DOHH2 (cell line): ENCODE measurements at regions not wholly inside any gene's neighbourhood (a gene's known extent, or its start where the extent isn't known, plus 50 kb on each side); places are given as distances from the start of the nearest gene placed in this dataset.

Source experiments
- EZH2phosphoT487 ChIP-seq: fragments of 200-600 bp; sonication (generic); IDR thresholded peaks from 2 replicates; pipeline ENCODE4 v1.6.1; 2017; ENCODE audit warnings: borderline replicate concordance, mild to moderate bottlenecking, antibody characterized with exemption, low read length, moderate library complexity, mixed read lengths
- TF ChIP-seq, protein P1 (sequence below): fragments of 200-600 bp; sonication (generic); IDR thresholded peaks from one replicate; pipeline ENCODE4 v1.5.1; 2014; ENCODE audit warnings: antibody characterized with exemption, mild to moderate bottlenecking, low read depth, low read length; ENCODE audit not compliant: poor library complexity, severe bottlenecking

GRCh38 chr12:83856803-83857202, 1055.8 kb downstream of the SLC6A15 start:
- TF ChIP-seq, protein P1, sequence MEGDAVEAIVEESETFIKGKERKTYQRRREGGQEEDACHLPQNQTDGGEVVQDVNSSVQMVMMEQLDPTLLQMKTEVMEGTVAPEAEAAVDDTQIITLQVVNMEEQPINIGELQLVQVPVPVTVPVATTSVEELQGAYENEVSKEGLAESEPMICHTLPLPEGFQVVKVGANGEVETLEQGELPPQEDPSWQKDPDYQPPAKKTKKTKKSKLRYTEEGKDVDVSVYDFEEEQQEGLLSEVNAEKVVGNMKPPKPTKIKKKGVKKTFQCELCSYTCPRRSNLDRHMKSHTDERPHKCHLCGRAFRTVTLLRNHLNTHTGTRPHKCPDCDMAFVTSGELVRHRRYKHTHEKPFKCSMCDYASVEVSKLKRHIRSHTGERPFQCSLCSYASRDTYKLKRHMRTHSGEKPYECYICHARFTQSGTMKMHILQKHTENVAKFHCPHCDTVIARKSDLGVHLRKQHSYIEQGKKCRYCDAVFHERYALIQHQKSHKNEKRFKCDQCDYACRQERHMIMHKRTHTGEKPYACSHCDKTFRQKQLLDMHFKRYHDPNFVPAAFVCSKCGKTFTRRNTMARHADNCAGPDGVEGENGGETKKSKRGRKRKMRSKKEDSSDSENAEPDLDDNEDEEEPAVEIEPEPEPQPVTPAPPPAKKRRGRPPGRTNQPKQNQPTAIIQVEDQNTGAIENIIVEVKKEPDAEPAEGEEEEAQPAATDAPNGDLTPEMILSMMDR, result no peak
- no peak for TF ChIP-seq EZH2phosphoT487
